Renal cortex interstitium (tissue), 11 donors: ENCODE measurements at regions not wholly inside any gene's neighbourhood (a gene's known extent, or its start where the extent isn't known, plus 50 kb on each side); places are given as distances from the start of the nearest gene placed in this dataset.
A peak's percentile ranks its signal among the peaks of the same experiment; 100 is the strongest.
"Not testable (repeated sequence)": the region's sequence is repeated elsewhere in the genome, so short reads cannot be mapped to it uniquely, and the experiment has no call there.

Experiments
- DNase-seq, 11 donors: peaks; one replicate each; pipeline ENCODE4 v3.0.0-alpha.2; 2013; ENCODE audit warnings: low read depth in 9 of 11, low spot score in 4 of 11; ENCODE audit errors: extremely low read depth in 1 of 11

DNA sequence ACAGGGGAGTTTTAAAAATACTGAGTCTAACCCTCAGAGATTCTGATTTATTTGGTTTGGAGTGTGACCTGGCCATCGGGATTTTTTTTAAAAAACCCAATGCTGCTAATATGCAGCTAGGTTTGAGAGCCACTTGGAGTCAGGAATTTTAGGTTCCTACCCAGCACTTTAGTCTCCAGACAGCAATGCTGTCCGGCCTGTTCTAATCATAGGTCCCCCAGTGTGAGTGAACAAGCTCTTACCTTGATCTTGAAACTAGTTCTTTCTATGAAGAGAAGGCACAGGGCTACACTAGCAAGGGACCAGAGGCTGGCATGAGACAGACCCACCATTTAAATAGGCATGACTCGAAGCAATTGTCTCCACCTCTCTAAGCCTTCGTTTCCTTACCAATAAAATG is 103.5 kb downstream of the SMIM20 start:
- DNase-seq = no peak

DNA sequence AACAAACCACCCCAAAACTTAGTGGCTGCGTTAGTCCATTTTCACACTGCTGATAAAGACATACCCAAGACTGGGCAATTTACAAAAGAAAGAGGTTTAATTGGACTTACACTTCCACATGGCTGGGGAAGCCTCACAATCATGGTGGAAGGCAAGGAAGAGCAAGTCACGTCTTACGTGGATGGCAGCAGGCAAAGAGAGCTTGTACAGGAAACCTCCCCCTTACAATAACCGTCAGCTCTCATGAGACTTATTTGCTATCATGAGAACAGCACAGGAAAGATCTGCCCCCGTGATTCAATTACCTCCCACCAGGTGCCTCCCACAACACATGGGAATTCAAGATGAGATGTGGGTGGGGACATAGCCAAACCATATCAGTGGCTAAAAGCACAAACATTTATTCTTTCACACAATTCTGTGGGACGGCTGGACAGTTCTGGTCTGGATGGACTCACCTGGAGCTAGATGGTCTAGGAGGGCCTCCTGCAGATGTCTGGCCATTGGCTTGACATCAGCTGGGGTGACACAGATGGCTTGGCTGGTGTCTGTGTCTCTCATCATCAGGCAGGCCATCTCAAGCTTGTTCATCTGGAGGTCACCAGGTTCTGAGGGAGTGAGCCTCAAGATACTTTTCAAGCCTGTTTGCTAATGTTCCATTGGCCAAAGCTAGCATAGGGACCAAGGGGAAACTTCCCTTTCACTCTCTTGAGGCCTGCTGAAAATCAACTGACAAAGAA is 104.1 kb downstream of the SMIM20 start:
- not testable (repeated sequence) for DNase-seq

DNA sequence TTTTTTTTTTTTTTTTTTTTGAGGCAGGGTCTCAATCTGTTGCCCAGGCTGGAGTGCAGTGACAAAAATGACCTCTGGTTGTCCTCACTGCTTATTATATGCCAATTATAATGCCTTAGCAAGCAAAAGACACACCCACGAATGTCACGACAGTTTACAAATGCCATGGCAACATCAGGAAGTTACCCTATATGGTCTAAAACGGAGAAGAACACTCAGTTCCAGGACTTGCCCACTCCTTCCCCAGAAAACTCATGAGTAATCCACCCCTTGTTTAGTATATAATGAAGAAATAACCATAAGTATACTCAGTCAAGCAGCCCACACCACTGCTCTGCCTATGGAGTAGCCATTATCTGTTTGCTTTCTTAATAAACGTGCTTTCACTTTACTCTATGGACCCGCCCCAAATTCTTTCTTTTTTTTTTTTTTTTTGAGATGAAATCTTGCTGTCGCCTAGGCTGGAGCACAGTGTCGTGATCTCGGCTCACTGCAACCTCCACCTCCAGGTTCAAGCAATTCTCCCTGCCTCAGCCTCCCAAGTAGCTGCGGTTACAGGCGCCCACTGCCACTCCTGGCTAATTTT is 106.2 kb downstream of the SMIM20 start:
- no peak for DNase-seq

DNA sequence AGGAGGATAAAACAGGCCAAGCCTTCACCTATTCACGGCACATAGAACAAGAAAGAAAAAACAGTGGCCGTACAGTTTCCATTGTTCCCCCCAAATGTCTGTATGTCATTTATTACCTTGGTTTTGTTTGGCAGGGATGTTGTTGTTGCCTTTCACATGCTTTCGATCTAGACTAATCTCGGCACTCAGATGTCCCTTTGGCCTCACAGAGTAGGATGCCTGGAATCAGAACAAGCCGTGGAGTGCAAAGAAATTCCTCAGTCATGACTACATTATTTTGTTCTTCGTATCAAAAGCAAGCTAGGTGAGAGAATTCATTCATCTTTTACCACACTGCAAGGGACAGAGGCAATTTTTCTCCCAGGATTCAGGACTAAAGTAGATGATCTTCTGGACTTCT is 106.9 kb downstream of the SMIM20 start:
- no peak for DNase-seq

DNA sequence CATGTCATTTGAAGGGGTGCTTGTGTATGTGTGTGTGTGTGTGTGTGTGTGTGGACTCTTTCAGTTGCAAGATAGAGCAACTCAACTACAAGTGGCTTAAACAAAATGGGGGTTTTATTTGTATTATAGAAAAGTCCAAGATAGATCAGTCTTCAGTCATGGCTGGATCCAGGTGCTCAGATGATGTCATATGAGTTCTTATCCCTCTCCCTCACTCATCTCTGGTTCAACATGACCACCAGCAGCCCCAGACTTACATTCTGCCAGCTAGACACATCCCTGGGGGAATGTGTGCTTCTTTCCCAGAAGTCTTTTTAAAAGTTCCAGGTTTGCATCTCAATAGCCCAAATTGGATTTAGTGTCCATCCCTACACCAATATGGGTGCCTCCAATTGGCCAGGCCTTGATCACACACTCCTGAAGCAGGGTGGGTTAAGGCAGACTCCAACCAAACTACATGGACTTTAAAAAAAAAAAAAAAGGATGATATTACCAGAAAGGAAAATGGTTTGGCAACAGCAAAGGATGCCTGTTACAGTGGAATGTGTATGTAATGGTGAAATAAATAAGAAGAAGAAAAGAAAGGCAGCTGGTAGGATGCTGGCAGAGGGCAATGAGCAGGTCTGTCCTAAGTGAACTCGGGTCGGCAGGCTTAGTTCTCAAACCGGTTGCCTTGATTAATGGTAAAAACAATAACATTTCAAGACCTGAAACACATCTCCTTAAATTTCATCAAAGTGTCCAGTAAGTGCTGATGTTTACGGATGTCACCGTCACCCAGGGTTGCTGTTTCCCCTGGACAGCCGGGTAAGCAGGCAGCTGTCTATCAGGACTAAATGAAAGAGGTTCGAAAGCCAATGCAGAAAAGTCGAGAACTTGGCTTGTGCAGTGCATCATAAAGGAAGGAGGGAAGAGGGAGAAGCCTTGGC is 107.7 kb downstream of the SMIM20 start:
- no peak for DNase-seq

DNA sequence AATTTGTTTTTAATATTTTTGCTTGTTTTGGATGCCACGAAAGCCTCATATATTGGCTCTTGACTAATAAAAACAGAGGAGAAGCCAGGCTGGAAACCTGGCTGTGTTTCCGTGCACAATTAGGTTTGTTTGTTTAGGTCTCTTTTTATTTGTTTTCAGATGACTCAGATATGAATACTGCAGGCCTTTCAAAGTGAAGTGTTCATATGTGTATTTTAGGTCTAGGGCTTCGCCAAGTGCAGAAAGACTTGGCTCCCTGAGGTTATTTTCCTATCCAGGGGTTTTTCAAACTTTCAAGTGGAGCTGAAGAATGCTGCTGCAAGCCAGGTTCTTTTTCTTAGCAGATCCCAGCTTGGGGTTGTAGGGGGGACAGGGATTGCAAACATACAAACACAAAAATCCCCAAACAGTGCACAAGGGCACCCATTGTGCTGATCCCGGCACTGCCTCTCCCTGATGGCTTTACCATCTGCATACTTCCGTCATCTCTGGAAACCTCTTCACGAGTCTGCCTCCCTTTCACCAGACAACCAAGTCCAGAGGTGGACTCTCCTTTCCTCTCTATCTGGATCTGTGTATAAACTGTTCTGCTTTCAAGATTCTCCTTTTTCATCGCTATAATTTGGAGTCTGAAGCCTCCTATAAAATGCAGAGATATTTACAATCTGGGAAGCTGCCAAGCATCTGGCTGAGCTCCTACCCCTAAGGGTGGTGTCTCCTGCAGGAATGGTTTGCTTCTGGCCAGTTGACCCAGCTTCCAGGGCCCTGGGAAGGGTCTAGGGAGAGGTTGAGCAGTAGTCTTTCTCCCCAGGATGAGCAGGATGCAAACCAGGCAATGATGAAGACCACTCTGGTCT is 108.6 kb downstream of the SMIM20 start:
- no peak for DNase-seq

DNA sequence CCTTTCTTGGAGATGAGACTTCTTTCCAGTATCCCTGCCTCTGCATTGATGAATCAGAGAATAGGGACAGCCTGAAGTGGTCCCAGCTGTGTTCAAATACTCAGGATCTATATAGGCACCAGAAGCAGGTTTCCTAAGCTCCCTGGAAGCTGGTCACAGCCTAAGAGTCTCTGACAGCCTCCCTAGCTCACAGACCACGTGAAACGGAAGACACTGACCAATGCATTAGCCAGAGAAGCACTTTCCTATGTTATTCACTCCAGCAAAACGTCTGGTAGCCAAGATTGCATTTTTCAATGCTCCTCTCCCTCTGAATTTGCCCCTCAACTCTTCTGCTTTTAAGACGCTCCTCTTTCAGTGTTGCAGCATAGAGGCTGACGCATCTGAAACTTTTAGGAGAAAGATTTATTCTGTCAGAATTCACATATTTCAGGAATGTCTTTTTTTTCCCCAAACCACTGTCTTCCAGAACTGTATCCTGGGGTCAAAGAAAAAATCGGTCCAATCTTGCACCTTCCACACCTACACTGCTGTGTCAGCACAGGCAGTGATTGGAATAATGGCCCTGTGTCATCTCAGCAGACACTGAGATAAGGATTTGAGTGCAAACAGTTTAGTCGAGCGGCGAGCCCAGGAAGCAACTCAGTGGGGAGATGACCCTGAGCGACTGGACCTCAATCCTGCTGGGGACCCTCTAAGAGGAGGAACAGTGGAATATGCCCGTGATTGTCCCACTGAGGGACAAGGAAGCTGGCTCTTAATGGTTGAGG is 109.4 kb downstream of the SMIM20 start:
- DNase-seq = no peak

DNA sequence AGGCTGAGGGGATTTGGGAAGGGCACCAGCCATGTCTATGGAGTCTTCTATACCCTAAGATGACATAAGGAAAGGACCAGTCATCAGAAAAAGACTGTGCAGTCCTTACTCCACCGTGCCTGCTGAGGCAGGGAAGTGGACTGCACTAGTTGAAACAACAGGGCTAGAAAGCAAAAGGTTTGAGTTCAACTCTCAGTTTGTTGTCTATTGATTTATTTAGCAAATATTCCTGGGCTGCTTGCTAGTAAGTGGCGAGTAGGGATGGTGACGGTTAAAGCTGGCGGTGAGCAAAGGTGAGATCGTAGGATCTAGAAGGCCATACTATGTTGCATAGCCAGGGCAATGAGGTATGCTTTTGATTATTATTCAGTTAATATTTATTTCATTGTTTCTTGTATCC is 110.1 kb downstream of the SMIM20 start:
- DNase-seq = no peak

DNA sequence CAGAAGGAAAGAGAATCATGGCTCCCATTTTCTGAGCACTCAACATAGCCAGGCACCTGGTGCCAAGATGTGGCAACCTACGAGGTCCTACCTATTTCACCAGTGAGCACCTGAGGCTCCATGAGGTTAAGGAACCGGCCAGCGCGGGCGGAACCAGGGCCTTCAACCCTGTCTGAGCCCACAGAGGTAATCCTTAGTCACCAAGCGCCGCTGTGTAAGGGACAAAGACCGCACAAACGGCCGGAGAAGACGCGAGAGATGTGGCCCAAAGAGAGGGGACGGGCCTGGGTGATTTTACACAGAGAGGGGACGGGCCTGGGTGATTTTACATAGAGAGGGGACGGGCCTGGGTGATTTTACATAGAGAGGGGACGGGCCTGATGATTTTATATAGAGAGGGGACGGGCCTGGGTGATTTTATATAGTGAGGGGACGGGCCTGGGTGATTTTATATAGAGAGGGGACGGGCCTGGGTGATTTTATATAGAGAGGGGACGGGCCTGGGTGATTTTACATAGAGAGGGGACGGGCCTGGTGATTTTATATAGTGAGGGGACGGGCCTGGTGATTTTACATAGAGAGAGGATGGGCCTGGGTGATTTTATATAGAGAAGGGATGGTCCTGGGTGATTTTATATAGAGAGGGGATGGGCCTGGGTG is 114.2 kb downstream of the SMIM20 start:
- DNase-seq = no peak

DNA sequence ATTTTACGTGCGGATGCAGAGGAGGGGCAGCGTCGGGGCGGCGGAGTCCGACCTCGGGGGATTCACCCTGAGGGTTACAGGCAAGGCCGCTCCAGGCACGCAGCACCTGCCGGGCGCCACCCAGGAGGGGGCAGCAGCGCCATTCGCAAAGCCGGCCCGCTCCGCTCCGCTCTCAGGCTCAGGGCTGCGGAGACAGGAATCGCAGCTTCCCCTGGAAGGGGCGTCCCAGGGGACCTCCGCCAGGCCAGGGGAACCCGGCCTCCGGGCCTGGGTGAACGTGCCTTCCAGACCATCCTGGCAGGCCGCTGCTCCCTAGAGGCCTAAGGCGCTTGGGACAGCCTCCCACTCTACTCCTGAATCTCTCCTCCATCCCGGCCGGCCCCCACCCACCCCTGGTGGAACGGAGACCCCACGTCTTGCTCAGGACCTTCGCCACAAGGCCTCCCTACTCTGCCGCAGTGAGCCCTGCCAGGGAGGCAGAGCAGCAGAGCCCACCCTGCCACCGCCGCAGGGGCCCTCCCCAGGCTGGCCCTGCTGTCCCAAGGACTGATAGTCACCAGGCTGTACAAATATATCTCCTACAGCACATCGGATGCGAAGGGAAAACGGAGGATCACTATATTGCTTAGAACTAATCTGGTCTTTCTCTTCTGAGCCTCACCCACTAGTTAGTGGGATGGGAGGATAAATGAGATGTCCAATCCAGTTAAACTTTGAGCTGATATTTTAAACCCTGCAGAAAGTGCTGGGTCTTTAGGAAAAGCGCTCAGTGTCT is 115.0 kb downstream of the SMIM20 start:
- DNase-seq = peak in 5 of 11 donors; percentile 43 to 50 (median 45)

DNA sequence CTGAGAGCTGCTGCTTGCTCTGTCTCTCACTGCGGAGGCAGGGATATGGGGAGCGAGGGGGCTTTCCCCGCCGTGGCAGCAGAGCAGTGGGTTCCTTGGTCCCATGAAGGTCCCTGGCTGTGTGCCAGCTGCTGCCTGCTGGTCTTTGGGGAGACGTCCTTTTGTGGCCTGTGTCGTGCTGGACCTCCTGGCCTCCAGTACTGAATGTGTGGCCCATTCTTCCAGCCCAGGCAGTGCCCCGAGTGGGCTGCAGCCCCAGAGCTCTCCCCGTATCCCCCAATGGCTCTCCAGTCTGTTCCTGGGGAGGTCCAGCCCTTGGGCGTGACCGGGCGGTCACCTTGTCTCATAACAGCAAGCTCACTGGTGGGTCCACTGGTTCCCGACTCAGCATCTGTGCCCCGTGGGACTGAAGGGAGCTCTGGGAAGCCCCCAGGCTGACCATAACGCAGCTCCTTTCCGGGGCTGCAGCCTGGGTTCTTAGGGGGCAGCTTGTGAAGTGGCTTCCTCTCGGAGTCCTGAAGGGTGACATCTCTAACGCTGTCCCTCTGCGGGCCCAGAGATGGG is 115.6 kb downstream of the SMIM20 start:
- no peak for DNase-seq

DNA sequence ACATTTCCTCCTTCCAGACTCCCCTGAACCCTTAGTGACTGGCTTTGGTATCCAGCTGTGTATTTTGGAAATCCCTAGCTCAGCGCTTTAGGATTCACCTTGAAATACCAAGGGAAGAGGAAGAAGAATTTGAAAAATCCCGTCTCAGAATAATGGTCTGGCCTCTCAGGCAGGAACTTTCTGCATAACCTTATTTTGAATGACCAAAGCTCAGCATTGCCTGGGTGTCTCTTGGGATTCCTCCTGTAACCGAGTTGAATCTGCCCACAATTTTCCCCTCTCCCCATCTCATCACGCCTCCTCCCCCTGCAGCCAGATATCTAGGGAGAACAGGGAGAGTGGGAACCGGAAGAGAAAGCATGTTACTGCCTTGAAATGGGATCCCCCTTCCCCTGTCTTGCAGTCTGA is 116.2 kb downstream of the SMIM20 start:
- no peak for DNase-seq

DNA sequence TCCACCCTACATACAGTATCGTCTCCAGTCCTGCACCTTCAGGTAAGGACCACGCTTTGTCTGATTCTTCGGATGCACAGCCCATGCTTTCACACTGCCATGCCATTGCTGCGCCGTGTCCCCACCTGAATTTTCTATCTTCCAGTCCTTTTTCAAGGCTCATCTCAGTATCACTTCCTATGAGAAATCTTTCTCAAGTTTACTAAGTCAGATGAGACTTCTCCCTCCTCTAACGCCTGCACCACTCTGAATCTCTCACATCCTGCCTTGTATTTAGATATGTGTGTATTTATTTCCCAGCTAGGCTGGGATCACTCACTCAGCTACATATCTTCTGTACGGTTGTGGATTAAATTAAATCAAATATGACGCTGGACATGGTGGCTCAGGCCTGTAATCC is 116.8 kb downstream of the SMIM20 start:
- no peak for DNase-seq

DNA sequence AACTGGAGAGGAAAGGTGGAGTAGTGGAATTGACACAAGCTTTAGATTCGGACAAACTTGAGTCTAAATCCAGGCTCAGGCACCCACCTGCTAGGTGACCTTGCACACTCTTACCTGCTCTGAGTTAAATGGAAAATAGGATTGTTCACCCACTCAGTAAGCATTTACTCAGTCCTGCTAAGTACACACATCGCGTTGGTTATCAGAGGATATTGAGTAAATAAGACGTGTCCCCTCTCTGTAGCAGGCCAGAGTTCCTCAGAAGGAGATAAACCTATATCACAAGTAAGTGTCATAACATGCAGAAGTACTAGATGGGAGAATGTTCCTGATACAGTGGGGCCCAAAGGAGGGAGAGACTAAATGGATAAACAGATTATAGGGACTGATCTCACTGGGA is 117.7 kb downstream of the SMIM20 start:
- no peak for DNase-seq

DNA sequence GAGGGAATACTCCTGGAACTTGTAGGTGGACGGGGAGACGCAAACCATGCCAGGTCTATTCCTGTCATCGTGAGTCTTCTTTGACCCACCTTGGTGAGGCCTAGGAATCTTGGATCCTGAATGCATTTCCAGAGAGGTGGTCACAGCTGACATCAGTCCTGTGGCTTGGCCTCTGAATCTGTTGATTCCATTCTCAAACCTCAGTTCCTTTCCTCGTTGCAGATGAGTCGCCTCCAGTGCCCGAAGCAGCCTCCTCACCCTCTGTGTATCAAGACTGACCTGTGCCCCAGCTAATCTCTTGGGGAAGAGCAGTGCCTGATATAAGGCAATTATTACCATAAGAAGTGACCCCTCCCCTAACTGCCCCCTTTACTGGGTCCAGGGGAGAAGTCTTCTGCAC is 118.1 kb downstream of the SMIM20 start:
- no peak for DNase-seq

DNA sequence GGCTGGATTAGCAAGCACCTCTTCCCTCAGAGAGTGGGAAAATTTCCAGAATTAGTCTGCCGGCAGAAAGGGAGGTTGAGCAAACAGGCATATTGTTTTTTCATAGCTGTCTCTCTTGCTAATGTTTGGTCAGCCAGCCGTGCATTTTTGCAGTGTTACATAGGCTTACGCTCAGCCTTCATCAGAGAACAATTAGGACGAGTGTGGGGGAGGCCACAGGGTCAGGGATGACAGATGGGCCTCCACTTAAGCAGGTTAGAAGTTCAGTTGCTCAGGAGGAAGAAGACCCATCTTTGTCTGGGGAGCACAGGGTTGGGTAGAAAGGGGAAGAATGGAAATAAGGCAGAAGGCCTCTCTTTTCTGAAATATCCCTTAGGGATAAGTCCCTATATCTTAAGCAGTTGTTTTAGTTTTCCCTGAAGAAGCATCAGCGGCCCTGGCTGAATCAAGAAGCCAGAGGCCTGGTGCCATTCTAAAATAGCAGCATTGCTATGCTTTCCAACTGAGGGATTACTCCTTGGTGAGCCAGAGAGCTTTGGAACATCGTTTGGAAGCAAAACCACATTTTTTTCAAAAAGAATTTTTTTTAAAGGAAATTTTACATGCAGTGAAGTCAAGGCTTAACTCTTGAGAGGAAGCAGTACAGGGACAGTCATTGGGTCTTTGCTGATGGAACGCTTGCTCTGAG is 118.8 kb downstream of the SMIM20 start:
- peak in 2 of 11 donors; percentile 28 to 49 for DNase-seq
